Left hindlimb (tissue), 1 donor: ENCODE measurements at regions not wholly inside any gene's neighbourhood (a gene's known extent, or its start where the extent isn't known, plus 50 kb on each side); places are given as distances from the start of the nearest gene placed in this dataset.

Experiments
- DNase-seq: peaks from one replicate; pipeline ENCODE4 v3.0.0-alpha.2; 2018

- no peak for DNase-seq
Observed at GRCh38 chr20:22308934-22309333, 275.4 kb downstream of the FOXA2 start.

GRCh38 chr20:22307409-22307808 lies 277.0 kb downstream of the FOXA2 start:
- no peak for DNase-seq

GRCh38 chr20:22305381-22305780 lies 279.0 kb downstream of the FOXA2 start:
- DNase-seq: no peak

GRCh38 chr20:22303523-22303922 lies 280.8 kb downstream of the FOXA2 start:
- no peak for DNase-seq

- DNase-seq: no peak
Observed at GRCh38 chr20:22302039-22302438, 282.3 kb downstream of the FOXA2 start.

- DNase-seq: no peak
Observed at GRCh38 chr20:22293886-22294285, 290.5 kb downstream of the FOXA2 start.

- no peak for DNase-seq
Observed at GRCh38 chr20:22289442-22289841, 294.9 kb downstream of the FOXA2 start.

- no peak for DNase-seq
Observed at GRCh38 chr20:22288957-22289356, 295.4 kb downstream of the FOXA2 start.

GRCh38 chr20:22288156-22288555 lies 296.2 kb downstream of the FOXA2 start:
- no peak for DNase-seq

- DNase-seq: no peak
Observed at GRCh38 chr20:22285555-22285954, 298.8 kb downstream of the FOXA2 start.

- no peak for DNase-seq
Observed at GRCh38 chr20:22282696-22283095, 301.7 kb downstream of the FOXA2 start.

GRCh38 chr20:22274330-22274729 lies 310.0 kb downstream of the FOXA2 start:
- no peak for DNase-seq

GRCh38 chr20:22268675-22269074 lies 315.7 kb downstream of the FOXA2 start:
- no peak for DNase-seq

GRCh38 chr20:22264917-22265316 lies 319.5 kb downstream of the FOXA2 start:
- no peak for DNase-seq

GRCh38 chr20:22260506-22260905 lies 323.9 kb downstream of the FOXA2 start:
- no peak for DNase-seq

GRCh38 chr20:22257912-22258311 lies 326.5 kb downstream of the FOXA2 start:
- no peak for DNase-seq

- DNase-seq: no peak
Observed at GRCh38 chr20:22248051-22248667, 336.2 kb downstream of the FOXA2 start.

- no peak for DNase-seq
Observed at GRCh38 chr20:22245139-22245538, 339.2 kb downstream of the FOXA2 start.

- no peak for DNase-seq
Observed at GRCh38 chr20:22243067-22243466, 341.3 kb downstream of the FOXA2 start.

- no peak for DNase-seq
Observed at GRCh38 chr20:22241609-22242008, 342.8 kb downstream of the FOXA2 start.

- no peak for DNase-seq
Observed at GRCh38 chr20:22232923-22233322, 351.4 kb downstream of the FOXA2 start.

- no peak for DNase-seq
Observed at GRCh38 chr20:22232473-22232872, 351.9 kb downstream of the FOXA2 start.

GRCh38 chr20:22226849-22227700 lies 357.3 kb downstream of the FOXA2 start:
- no peak for DNase-seq

GRCh38 chr20:22223236-22223635 lies 361.1 kb downstream of the FOXA2 start:
- no peak for DNase-seq
